HG03039 (cell line): ENCODE measurements at regions not wholly inside any gene's neighbourhood (a gene's known extent, or its start where the extent isn't known, plus 50 kb on each side); places are given as distances from the start of the nearest gene placed in this dataset.
"Not testable (repeated sequence)": the region's sequence is repeated elsewhere in the genome, so short reads cannot be mapped to it uniquely, and the experiment has no call there.

ENCODE experiments used
- ATAC-seq: cut with Tn5 transposase; IDR thresholded peaks from one replicate; pipeline ENCODE4 v1.9.1; 2021; ENCODE audit warnings: mild to moderate bottlenecking, moderate library complexity; ENCODE audit not compliant: unreplicated experiment

DNA sequence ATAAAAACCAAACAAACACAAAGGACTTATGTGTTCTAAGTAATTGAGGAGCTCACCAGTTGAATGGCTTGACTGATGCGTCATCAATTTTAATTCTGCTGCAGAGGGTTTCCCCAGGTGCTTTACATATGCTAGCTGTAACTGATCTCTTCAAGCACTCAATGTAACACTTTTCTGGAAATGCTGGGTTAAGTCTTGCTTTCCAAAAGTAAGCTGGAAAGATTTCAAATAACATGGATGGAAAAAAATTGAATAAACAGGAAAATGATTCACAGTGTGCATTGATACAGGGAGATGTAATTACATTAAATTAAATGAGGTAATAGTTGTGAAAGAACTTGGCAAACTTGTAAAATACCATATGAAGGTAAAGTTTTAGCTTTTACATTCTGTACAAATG lies 186.7 kb upstream of the WDFY3 start:
- no peak for ATAC-seq

DNA sequence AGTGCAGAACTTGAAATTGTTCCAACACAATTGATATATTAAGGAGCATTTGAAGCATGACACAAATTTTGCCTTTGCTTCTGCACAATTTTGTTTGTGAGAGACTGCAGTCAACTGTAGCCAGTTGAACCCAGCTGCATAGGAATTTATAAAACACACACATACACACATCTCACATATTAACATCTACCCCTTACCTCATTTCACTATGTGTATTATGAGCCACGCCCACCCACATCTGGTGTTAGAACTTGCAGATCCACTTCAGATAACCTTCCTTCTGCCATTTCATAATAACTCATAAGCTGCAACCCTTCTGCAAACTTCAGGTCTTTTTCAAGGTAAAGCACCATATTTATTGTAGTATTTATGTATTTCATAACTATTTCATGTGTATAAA lies 188.1 kb upstream of the WDFY3 start:
- ATAC-seq, result no peak

DNA sequence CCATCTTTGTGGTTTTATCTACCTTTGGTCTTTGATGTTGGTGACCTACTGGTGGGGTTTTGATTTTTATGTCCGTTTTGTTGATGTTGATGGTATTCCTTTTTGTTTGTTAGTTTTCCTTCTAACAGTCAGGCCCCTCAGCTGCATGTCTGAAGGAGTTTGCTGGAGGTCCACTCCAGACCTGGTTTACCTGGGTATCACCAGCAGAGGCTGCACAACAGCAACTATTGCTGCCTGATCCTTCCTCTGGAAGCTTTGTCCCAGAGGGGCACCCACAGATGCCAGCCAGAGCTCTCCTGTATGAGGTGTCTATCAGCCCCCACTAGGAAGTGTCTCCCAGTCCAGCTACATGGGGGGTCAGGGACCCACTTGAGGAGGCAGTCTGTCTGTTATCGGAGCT lies 199.3 kb upstream of the WDFY3 start:
- no peak for ATAC-seq

GRCh38 chr4:85166318-85166717 lies 199.8 kb upstream of the WDFY3 start:
- ATAC-seq, result no peak

DNA sequence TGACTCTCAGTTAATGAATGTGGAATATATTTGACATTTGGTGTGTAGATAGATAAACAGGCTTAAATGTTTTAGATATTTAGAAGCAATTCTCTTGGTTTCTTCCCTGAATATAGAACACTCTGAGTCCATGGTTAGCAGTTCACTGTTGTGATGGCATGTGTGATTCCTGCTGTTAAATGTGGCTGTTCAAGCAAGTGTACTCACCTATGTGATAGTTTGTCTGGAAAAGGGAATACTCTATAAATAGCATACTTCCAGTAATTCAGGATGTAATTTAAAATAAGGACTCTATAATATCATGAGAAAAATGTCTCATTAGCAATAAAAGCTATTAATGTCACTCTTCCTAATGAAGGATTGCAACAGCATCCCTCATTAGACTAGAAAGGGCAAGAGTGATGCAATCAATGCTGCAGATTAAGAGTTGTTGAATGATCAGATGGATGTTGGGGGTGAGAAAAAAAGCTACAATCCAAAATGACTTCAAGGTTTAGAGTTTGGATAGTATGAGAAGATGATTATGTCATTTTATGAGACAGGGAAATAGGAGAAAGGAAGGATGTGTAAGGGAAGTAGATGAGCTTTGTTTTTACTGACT lies 201.8 kb upstream of the WDFY3 start:
- ATAC-seq, result no peak

DNA sequence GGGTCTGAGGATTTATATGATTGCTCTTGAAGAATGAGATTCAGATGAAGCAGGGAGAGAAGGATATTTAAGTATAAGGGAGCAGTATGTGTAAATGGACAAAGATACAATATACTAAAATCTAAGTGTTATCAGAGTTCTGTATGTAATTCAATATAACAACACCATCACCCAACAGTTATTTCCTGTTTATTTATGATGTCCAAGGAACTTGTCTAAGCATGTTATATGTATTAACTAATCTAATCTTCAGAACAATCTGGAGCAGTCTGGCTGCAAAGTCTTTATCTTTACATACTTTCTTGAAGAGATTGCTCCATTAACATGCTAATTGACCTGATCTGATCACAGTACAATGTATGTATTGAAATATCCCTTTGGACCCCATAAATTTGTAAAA lies 203.8 kb upstream of the WDFY3 start:
- ATAC-seq, result no peak

GRCh38 chr4:85175190-85175589 lies 208.7 kb upstream of the WDFY3 start:
- no peak for ATAC-seq

GRCh38 chr4:85177092-85177491 lies 210.6 kb upstream of the WDFY3 start:
- no peak for ATAC-seq

DNA sequence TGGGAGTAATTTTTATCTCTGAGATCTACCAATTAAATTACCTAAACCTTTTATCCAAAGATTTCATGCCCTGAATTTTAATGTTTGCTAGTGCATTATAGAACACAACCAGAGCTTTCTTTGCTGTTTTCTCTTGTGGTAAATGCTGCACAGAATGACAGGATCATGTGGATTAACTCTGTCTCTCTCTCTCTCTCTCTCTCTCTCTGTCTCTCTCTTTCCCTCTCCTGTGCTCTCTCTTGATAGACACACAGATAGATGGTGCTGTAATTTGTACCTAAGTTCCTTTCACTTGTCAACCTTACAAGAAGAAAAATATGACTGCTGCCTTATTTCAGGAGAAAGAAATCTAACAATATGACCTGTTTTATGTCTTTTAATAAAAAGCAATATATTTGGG lies 211.2 kb upstream of the WDFY3 start:
- no peak for ATAC-seq

GRCh38 chr4:85180533-85180932 lies 214.0 kb upstream of the WDFY3 start:
- no peak for ATAC-seq

DNA sequence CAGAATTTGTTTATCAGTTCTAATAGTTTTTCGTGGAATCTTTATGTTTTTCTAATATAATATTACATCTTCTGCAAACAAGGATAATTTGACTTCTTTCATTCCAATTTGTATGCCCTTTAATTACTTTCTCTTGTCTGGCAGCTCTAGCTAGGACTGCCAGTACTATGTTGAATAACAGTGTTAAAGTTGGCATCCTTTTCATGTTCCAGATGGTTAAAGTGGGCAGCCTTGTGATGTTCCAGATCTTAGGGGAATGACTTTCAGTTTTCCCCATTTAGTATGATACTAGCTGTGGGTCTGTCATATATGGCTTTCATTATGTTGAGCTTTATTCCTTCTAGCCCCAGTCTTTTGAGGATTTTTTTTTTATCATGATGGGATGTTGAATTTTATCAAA lies 220.6 kb upstream of the WDFY3 start:
- ATAC-seq, result no peak

DNA sequence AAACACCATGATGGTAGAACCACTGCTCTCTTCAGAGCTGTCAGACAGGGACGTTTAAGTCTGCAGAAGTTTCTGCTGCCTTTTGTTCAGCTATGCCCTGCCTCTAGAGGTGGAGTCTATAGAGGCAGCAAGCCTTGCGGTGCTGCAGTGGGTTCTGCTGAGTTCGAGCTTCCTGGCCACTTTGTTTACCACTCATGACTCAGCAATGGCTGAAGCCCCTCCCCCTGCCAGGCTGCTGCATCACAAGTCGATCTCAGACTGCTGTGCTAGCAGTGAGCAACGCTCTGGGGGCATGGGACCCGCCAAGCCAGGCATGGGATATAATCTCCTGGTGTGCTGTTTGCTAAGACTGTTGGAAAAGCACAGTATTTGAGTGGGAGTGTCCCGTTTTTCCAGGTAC lies 229.5 kb upstream of the WDFY3 start:
- ATAC-seq, result not testable (repeated sequence)

DNA sequence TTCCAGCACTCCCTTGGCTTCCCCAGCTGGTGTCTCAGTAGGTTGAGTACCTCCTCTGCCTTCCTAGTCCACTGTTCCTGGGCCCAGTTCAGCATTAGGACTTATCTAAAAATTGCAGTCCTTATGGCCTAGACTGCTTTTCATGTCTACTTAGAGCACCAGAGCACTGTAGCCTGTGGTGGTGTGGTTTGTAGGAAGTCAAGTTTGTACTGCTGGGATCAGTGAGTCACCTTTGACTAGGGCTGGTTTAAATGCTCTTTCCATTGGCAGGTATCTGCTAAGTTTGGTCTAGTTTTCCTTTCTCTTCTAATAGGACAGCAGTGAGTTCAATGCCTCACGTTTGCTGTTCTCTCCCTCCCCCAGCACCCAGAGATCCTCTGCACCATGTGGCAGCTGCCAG lies 233.6 kb upstream of the WDFY3 start:
- no peak for ATAC-seq

- ATAC-seq, result no peak
Observed at GRCh38 chr4:85209161-85209560, 242.7 kb upstream of the WDFY3 start.

GRCh38 chr4:85210353-85210752 lies 243.9 kb upstream of the WDFY3 start:
- no peak for ATAC-seq

- not testable (repeated sequence) for ATAC-seq
Observed at GRCh38 chr4:85216571-85216970, 250.1 kb upstream of the WDFY3 start.

DNA sequence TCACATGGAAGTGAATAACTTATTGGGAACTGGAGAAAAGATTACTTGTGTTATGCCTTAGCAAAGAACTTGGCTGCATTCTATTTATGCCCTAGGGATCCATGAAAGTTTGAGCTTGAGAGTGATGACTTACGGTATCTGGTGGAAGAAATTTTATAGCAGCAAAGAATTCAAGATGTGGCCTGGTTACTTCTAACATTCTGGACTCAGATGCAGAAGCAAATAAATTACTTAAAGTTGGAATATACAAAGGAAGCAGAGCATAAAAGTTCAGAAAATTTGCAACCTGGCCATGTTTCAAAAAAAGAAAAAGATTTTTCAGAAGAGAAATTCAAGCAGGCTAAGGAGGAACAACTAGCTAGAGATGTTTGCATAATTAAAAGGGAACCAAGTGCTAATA lies 252.3 kb upstream of the WDFY3 start:
- ATAC-seq, result no peak

- no peak for ATAC-seq
Observed at GRCh38 chr4:85221606-85222005, 253.3 kb upstream of the ARHGAP24 start.

DNA sequence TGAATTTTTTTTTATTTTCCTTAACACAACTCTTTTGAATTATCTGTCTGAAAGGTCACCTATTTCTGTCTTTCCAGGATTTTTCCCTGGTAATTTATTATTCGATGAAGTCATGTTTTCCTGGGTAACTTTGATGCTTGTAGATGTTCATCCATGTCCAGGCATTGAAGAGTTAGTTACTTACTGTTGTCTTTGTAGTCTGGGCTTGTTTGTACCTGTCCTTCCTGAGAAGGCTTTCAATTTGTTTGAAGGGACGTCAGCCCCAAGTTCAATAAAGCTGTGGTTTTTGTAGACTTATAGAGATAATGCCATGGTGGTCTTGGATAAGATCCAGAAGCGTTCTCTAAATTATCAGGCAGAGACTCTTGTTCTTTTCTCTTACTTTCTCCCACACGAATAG lies 252.4 kb upstream of the ARHGAP24 start:
- ATAC-seq, result no peak

GRCh38 chr4:85228264-85228663 lies 246.7 kb upstream of the ARHGAP24 start:
- no peak for ATAC-seq

DNA sequence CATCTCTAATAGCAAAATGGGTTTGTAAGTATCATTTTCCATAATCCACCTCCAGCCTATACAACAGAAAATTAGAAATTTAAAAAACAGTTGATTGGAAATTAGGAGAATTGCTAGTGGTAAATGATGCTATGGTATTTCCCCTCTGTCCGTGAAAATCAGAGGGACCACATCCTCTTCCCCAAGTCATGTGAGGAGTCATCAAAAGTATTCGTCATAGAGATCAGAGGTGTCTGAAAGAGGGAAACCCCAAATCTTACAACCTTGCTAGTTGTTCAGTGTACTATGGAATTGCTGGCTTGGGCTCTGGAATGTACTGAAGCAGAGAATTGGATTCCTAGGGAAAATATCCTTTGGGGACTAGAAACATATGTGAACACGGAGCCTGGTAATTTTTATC lies 241.4 kb upstream of the ARHGAP24 start:
- no peak for ATAC-seq

GRCh38 chr4:85243857-85244256 lies 231.1 kb upstream of the ARHGAP24 start:
- no peak for ATAC-seq

GRCh38 chr4:85244638-85245037 lies 230.3 kb upstream of the ARHGAP24 start:
- ATAC-seq, result no peak

GRCh38 chr4:85246055-85246454 lies 228.9 kb upstream of the ARHGAP24 start:
- no peak for ATAC-seq
